WTC11 (cell line): ENCODE measurements at regions not wholly inside any gene's neighbourhood (a gene's known extent, or its start where the extent isn't known, plus 50 kb on each side); places are given as distances from the start of the nearest gene placed in this dataset.

Experiments
- ATAC-seq: fragments of 200-7000 bp; cut with Tn5 transposase; 2 replicates; pipeline ENCODE4 v1.10.0; 2021; ENCODE audit warnings: mild to moderate bottlenecking, moderate library complexity
- CTCF ChIA-PET: fragments of 300-600 bp; sonication (Branson Sonifier 250); formaldehyde crosslinking; loops from one replicate; lab custom pipeline; 2021; ENCODE audit warnings: antibody characterized with exemption; lab: Charles Lee
- POLR2A ChIA-PET: fragments of 350-600 bp; sonication (Branson Sonifier 250); formaldehyde crosslinking; loops from one replicate; lab custom pipeline; 2021; ENCODE audit warnings: antibody characterized with exemption; lab: Charles Lee
- DNase-seq: peaks from one replicate; pipeline ENCODE4 v3.0.0; 2021; ENCODE audit warnings: low spot score
- H3K27ac Mint-ChIP-seq: 2 replicates; pipeline ENCODE4 v1.8.0; 2021; ENCODE audit warnings: mixed read lengths
- H3K27me3 Mint-ChIP-seq: 2 replicates; pipeline ENCODE4 v1.8.0; 2021; ENCODE audit warnings: low read depth, mild to moderate bottlenecking, moderate library complexity, mixed read lengths
- H3K36me3 Mint-ChIP-seq: 2 replicates; pipeline ENCODE4 v1.8.0; 2021; ENCODE audit warnings: mixed read lengths
- H3K4me1 Mint-ChIP-seq: 2 replicates; pipeline ENCODE4 v1.8.0; 2022; ENCODE audit warnings: mixed read lengths
- H3K4me3 Mint-ChIP-seq: 2 replicates; pipeline ENCODE4 v1.8.0; 2021; ENCODE audit warnings: mild to moderate bottlenecking, moderate library complexity, mixed read lengths
- H3K9me3 Mint-ChIP-seq: 2 replicates; pipeline ENCODE4 v1.8.0; 2021; ENCODE audit warnings: mixed read lengths
- ATF2 ChIP-seq: sonication (generic); formaldehyde crosslinking; IDR thresholded peaks from 2 replicates; pipeline ENCODE4 v1.8.1; 2022; ENCODE audit warnings: low read depth, missing genetic modification reagents, borderline replicate concordance
- CREB1 ChIP-seq: sonication (generic); formaldehyde crosslinking; IDR thresholded peaks from 2 replicates; pipeline ENCODE4 v1.8.0; 2023; ENCODE audit warnings: mild to moderate bottlenecking, missing genetic modification reagents
- ETV6 ChIP-seq: sonication (generic); formaldehyde crosslinking; IDR thresholded peaks from 2 replicates; pipeline ENCODE4 v1.8.1; 2022; ENCODE audit warnings: mild to moderate bottlenecking, missing genetic modification reagents
- GRHL2 ChIP-seq: fragments of 250-450 bp; sonication (Bioruptor Pico); IDR thresholded peaks from 2 replicates; pipeline ENCODE4 v1.8.0; 2022; ENCODE audit warnings: mild to moderate bottlenecking, moderate library complexity; ENCODE audit not compliant: insufficient replicate concordance, severe bottlenecking
- GTF2I ChIP-seq: fragments of 250-450 bp; sonication (Bioruptor Pico); conservative IDR thresholded peaks from 2 replicates; pipeline ENCODE4 v1.4.0; 2021; ENCODE audit warnings: mild to moderate bottlenecking
- JAZF1 ChIP-seq: fragments of 250-450 bp; sonication (Bioruptor Pico); IDR thresholded peaks from 2 replicates; pipeline ENCODE4 v1.9.0; 2021; ENCODE audit warnings: moderate library complexity, mild to moderate bottlenecking, inconsistent platforms
- MAX ChIP-seq: sonication (generic); formaldehyde crosslinking; IDR thresholded peaks from 2 replicates; pipeline ENCODE4 v1.8.0; 2022; ENCODE audit warnings: mild to moderate bottlenecking, missing genetic modification reagents
- MXD4 ChIP-seq: fragments of 250-450 bp; sonication (Bioruptor Pico); IDR thresholded peaks from 2 replicates; pipeline ENCODE4 v1.8.0; 2021; ENCODE audit warnings: mild to moderate bottlenecking, moderate library complexity, borderline replicate concordance
- OVOL2 ChIP-seq: fragments of 250-450 bp; sonication (Bioruptor Pico); IDR thresholded peaks from 2 replicates; pipeline ENCODE4 v1.9.0; 2021; ENCODE audit warnings: mild to moderate bottlenecking, borderline replicate concordance
- PRDM15 ChIP-seq: sonication (generic); formaldehyde crosslinking; IDR thresholded peaks from 2 replicates; pipeline ENCODE4 v1.8.0; 2022; ENCODE audit warnings: missing genetic modification reagents
- USF1 ChIP-seq: sonication (generic); formaldehyde crosslinking; IDR thresholded peaks from 2 replicates; pipeline ENCODE4 v1.8.0; 2022; ENCODE audit warnings: mild to moderate bottlenecking, missing genetic modification reagents
- ZNF219 ChIP-seq: sonication (generic); formaldehyde crosslinking; IDR thresholded peaks from 2 replicates; pipeline ENCODE4 v1.8.0; 2023; ENCODE audit warnings: missing genetic modification reagents, mild to moderate bottlenecking, borderline replicate concordance
- TF ChIP-seq, protein P1 (sequence below): fragments of 250-450 bp; sonication (Bioruptor Pico); IDR thresholded peaks from 2 replicates; pipeline ENCODE4 v1.9.0; 2021; ENCODE audit warnings: mild to moderate bottlenecking, borderline replicate concordance
- TF ChIP-seq, protein P2 (sequence below): sonication (generic); formaldehyde crosslinking; IDR thresholded peaks from 2 replicates; pipeline ENCODE4 v1.8.0; 2022; ENCODE audit warnings: mild to moderate bottlenecking, missing genetic modification reagents
- TF ChIP-seq, protein P3 (sequence below): sonication (generic); formaldehyde crosslinking; IDR thresholded peaks from 2 replicates; pipeline ENCODE4 v1.8.0; 2022; ENCODE audit warnings: mild to moderate bottlenecking, missing genetic modification reagents
- TF ChIP-seq, protein P4 (sequence below): sonication (generic); formaldehyde crosslinking; IDR thresholded peaks from 2 replicates; pipeline ENCODE4 v1.8.1; 2023; ENCODE audit warnings: mild to moderate bottlenecking, moderate library complexity, missing genetic modification reagents

- TF ChIP-seq, protein P1, sequence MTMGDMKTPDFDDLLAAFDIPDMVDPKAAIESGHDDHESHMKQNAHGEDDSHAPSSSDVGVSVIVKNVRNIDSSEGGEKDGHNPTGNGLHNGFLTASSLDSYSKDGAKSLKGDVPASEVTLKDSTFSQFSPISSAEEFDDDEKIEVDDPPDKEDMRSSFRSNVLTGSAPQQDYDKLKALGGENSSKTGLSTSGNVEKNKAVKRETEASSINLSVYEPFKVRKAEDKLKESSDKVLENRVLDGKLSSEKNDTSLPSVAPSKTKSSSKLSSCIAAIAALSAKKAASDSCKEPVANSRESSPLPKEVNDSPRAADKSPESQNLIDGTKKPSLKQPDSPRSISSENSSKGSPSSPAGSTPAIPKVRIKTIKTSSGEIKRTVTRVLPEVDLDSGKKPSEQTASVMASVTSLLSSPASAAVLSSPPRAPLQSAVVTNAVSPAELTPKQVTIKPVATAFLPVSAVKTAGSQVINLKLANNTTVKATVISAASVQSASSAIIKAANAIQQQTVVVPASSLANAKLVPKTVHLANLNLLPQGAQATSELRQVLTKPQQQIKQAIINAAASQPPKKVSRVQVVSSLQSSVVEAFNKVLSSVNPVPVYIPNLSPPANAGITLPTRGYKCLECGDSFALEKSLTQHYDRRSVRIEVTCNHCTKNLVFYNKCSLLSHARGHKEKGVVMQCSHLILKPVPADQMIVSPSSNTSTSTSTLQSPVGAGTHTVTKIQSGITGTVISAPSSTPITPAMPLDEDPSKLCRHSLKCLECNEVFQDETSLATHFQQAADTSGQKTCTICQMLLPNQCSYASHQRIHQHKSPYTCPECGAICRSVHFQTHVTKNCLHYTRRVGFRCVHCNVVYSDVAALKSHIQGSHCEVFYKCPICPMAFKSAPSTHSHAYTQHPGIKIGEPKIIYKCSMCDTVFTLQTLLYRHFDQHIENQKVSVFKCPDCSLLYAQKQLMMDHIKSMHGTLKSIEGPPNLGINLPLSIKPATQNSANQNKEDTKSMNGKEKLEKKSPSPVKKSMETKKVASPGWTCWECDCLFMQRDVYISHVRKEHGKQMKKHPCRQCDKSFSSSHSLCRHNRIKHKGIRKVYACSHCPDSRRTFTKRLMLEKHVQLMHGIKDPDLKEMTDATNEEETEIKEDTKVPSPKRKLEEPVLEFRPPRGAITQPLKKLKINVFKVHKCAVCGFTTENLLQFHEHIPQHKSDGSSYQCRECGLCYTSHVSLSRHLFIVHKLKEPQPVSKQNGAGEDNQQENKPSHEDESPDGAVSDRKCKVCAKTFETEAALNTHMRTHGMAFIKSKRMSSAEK (CRISPR knock-in tag) = no peak
- TF ChIP-seq ATF2 = no peak
- no peak for TF ChIP-seq GTF2I (CRISPR knock-in tag)
- no peak for TF ChIP-seq USF1
- no peak for TF ChIP-seq PRDM15 (CRISPR knock-in tag)
- TF ChIP-seq, all 79 proteins: peak for 0
Measured at GRCh38 chr16:8388684-8389083, 201.6 kb downstream of the TMEM114 start (continued).

DNA sequence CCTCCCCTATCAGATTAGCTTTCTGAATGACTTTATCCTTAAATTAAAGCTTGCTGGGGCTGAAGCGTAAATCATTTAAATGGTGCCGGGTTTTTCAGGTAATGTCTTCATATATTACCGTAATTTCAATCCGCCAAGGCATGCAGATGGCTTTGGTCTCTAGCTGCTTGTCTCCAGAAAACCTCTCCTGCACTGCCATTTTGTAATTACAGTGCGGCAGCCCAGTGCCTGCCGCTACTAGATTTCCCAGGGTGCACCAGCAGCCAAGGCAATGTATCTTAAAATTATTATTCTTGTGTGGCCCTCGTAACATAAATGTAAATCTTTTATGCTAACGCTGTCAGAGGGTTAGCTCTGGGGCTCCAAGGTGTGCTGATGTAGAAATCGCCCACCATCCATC is 208.5 kb downstream of the TMEM114 start:
- Mint-ChIP-seq H3K36me3 (peaks cover 74% of the 10 kb centered on the region), H3K4me3 (no peak overlapping the region), H3K27me3 (peaks cover 3% of the 10 kb centered on the region), H3K4me1 (no peaks in the 10 kb centered on the region), H3K9me3 (peaks cover 94% of the 10 kb centered on the region), H3K27ac (no peak overlapping the region)
- ChIA-PET POLR2A (no interaction called here), CTCF (no interaction called here)
- DNase-seq (no peak), ATAC-seq (no peak)
- no peak for TF ChIP-seq PRDM15 (CRISPR knock-in tag)
- TF ChIP-seq OVOL2 = no peak
- TF ChIP-seq MAX = no peak
- TF ChIP-seq MXD4 (CRISPR knock-in tag) = no peak
- TF ChIP-seq, protein P2, sequence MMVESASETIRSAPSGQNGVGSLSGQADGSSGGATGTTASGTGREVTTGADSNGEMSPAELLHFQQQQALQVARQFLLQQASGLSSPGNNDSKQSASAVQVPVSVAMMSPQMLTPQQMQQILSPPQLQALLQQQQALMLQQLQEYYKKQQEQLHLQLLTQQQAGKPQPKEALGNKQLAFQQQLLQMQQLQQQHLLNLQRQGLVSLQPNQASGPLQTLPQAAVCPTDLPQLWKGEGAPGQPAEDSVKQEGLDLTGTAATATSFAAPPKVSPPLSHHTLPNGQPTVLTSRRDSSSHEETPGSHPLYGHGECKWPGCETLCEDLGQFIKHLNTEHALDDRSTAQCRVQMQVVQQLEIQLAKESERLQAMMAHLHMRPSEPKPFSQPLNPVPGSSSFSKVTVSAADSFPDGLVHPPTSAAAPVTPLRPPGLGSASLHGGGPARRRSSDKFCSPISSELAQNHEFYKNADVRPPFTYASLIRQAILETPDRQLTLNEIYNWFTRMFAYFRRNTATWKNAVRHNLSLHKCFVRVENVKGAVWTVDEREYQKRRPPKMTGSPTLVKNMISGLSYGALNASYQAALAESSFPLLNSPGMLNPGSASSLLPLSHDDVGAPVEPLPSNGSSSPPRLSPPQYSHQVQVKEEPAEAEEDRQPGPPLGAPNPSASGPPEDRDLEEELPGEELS (CRISPR knock-in tag) = no peak
- TF ChIP-seq, protein P3, sequence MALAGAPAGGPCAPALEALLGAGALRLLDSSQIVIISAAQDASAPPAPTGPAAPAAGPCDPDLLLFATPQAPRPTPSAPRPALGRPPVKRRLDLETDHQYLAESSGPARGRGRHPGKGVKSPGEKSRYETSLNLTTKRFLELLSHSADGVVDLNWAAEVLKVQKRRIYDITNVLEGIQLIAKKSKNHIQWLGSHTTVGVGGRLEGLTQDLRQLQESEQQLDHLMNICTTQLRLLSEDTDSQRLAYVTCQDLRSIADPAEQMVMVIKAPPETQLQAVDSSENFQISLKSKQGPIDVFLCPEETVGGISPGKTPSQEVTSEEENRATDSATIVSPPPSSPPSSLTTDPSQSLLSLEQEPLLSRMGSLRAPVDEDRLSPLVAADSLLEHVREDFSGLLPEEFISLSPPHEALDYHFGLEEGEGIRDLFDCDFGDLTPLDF (CRISPR knock-in tag) = no peak
- TF ChIP-seq GRHL2 (CRISPR knock-in tag) = no peak
- no peak for TF ChIP-seq ZNF219 (CRISPR knock-in tag)
- TF ChIP-seq JAZF1 (CRISPR knock-in tag) = no peak
- TF ChIP-seq, protein P4, sequence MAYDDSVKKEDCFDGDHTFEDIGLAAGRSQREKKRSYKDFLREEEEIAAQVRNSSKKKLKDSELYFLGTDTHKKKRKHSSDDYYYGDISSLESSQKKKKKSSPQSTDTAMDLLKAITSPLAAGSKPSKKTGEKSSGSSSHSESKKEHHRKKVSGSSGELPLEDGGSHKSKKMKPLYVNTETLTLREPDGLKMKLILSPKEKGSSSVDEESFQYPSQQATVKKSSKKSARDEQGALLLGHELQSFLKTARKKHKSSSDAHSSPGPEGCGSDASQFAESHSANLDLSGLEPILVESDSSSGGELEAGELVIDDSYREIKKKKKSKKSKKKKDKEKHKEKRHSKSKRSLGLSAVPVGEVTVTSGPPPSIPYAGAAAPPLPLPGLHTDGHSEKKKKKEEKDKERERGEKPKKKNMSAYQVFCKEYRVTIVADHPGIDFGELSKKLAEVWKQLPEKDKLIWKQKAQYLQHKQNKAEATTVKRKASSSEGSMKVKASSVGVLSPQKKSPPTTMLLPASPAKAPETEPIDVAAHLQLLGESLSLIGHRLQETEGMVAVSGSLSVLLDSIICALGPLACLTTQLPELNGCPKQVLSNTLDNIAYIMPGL (CRISPR knock-in tag) = no peak
- no peak for TF ChIP-seq CREB1 (CRISPR knock-in tag)
- TF ChIP-seq ETV6 (CRISPR knock-in tag) = no peak
